ENCODE measurements at regions not wholly inside any gene's neighbourhood (a gene's known extent, or its start where the extent isn't known, plus 50 kb on each side); places are given as distances from the start of the nearest gene placed in this dataset.
A peak's percentile ranks its signal among the peaks of the same experiment; 100 is the strongest.

DNA sequence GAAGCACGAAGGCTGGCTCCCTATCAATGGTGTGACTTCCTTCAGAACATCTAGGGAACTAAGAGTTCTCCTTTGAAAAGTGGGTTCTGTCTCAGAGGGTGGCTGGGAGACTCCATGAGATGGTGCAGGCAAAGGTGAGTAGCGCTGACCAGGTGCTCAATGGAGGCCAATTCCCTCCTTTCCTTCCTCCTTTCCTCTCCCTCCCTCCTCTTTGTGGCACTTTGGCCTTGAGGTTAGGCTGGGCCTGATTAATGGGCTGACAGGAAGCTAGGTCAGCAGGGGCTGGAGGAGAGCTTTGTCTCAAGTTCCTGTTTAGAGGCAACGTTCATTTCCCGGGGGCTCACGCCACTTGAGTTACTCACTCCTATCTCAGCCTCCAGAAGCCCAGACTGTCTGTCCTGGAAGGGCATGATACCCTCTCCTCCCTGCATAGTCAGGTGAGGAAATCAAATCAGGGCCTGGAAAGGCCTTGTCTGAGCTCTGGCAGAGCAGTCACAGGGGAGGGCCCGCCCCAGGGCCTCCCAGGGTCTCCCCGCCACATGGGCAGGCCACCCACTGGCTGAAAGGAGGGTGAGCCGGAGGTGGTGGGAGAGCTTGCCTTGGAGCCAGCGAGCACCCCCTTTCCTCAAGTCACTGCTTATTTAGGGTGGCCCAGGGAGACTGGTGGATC, 58.4 kb upstream of the SSBP3 start (continued):
- TF ChIP-seq HNRNPLL (IDR thresholded peaks at IDR 0.05; ENCODE audit: low read depth, low read length, poor library complexity, severe bottlenecking): peak; percentile 92
- TF ChIP-seq POLR2AphosphoS5 (IDR thresholded peaks at IDR 0.05; ENCODE audit: control insufficient read depth, insufficient read depth, low read depth, low read length): peak; percentile 99
- TF ChIP-seq PHB2 (IDR thresholded peaks at IDR 0.05; ENCODE audit: low read depth): peak; percentile 90
- TF ChIP-seq, protein P1, sequence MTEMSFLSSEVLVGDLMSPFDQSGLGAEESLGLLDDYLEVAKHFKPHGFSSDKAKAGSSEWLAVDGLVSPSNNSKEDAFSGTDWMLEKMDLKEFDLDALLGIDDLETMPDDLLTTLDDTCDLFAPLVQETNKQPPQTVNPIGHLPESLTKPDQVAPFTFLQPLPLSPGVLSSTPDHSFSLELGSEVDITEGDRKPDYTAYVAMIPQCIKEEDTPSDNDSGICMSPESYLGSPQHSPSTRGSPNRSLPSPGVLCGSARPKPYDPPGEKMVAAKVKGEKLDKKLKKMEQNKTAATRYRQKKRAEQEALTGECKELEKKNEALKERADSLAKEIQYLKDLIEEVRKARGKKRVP (CRISPR knock-in tag; IDR thresholded peaks at IDR 0.05): 0 out of 2 replicates have a peak, but pooled peaks have one; percentile 7
- TF ChIP-seq WHSC1 (IDR thresholded peaks at IDR 0.05; ENCODE audit: low read length): peak; percentile 62
- TF ChIP-seq TCF3 (CRISPR knock-in tag; IDR thresholded peaks at IDR 0.05): peak; percentile 99
- peak; percentile 89 to 91 for TF ChIP-seq TRIM24 (IDR thresholded peaks at IDR 0.05)
- TF ChIP-seq TAL1 (IDR thresholded peaks at IDR 0.05): peak; percentile 96
- TF ChIP-seq ATF7 (IDR thresholded peaks at IDR 0.05): peak; percentile 90
- TF ChIP-seq TRIM28 (IDR thresholded peaks at IDR 0.05): peak; percentile 63; the same call in 1 of the 2 replicates
- peak; percentile 64; the same call in 1 of the 2 replicates for TF ChIP-seq NR4A1 (CRISPR knock-in tag; IDR thresholded peaks at IDR 0.05)
- TF ChIP-seq NR4A1 (tag; IDR thresholded peaks at IDR 0.05): peak; percentile 48; the same call in 1 of the 2 replicates

Measured in K562 (cell line).